Fibroblast of mammary gland (primary cell): ENCODE measurements at regions not wholly inside any gene's neighbourhood (a gene's known extent, or its start where the extent isn't known, plus 50 kb on each side); places are given as distances from the start of the nearest gene placed in this dataset.

Experiments
- DNase-seq: peaks from one replicate; pipeline ENCODE4 v3.0.0-alpha.2; 2010; ENCODE audit warnings: low read depth
- H3K4me3 ChIP-seq: 2 replicates; pipeline ENCODE4 v1.5.1; 2011; ENCODE audit warnings: low read depth, mild to moderate bottlenecking, low read length, moderate library complexity; ENCODE audit not compliant: control insufficient read depth
- TF ChIP-seq, protein P1 (sequence below): conservative IDR thresholded peaks from 2 replicates; pipeline ENCODE4 v1.5.1; 2011; ENCODE audit warnings: low read depth, low read length, inconsistent platforms; ENCODE audit not compliant: control insufficient read depth, insufficient read depth

DNA sequence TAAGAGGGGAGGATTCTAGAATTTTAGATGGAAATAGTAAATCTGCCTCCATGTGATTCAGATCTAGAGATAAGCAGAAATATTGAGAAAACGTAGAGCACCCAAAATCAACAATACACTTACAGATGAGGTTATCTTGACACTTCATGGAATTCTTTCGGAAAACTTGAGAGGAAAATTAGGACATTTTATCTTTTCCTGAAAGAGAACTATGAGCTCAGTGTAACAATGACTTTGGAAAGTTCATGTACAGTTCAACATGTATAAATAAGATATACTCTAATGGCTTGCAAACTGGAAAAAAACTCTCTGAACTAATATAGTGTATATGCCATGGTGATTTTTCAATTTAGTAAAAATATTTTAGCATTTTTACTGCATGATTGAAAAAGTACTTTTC lies 338.1 kb upstream of the NEGR1 start:
- no peak for DNase-seq
- TF ChIP-seq, protein P1, sequence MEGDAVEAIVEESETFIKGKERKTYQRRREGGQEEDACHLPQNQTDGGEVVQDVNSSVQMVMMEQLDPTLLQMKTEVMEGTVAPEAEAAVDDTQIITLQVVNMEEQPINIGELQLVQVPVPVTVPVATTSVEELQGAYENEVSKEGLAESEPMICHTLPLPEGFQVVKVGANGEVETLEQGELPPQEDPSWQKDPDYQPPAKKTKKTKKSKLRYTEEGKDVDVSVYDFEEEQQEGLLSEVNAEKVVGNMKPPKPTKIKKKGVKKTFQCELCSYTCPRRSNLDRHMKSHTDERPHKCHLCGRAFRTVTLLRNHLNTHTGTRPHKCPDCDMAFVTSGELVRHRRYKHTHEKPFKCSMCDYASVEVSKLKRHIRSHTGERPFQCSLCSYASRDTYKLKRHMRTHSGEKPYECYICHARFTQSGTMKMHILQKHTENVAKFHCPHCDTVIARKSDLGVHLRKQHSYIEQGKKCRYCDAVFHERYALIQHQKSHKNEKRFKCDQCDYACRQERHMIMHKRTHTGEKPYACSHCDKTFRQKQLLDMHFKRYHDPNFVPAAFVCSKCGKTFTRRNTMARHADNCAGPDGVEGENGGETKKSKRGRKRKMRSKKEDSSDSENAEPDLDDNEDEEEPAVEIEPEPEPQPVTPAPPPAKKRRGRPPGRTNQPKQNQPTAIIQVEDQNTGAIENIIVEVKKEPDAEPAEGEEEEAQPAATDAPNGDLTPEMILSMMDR = no peak

DNA sequence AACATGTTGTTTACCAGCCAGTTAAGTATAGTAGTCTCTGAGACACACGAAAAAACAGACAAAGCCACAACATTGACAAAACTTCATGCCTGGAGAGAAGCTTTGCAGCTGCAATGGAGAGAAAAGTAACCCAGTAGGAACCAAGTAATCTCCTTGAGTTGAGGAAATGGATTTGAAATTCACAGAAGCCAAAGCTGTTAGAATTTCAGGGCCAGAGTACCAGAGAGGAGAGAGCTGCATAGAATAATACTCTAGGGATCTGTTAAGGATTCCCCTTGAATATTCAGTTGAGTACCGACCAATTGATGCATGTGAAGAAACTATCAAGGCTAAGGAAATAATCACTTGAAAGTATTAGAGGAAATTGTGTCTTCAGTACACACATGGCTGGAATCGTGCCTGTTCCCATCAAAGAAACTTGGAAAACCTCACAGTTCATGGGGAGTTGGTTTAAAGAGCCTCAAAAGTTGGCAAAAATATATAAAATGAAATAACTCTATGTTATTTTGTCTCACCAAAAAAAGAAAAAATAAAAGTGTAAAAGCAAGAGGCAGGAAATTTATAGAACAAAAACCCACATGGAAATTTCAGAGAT lies 324.0 kb upstream of the NEGR1 start:
- H3K4me3 ChIP-seq = no peak overlapping the region
- TF ChIP-seq, protein P1 = no peak
- DNase-seq = no peak

More for the DNA sequence above, 338.1 kb upstream of the NEGR1 start:
- H3K4me3 ChIP-seq = no peak overlapping the region

DNA sequence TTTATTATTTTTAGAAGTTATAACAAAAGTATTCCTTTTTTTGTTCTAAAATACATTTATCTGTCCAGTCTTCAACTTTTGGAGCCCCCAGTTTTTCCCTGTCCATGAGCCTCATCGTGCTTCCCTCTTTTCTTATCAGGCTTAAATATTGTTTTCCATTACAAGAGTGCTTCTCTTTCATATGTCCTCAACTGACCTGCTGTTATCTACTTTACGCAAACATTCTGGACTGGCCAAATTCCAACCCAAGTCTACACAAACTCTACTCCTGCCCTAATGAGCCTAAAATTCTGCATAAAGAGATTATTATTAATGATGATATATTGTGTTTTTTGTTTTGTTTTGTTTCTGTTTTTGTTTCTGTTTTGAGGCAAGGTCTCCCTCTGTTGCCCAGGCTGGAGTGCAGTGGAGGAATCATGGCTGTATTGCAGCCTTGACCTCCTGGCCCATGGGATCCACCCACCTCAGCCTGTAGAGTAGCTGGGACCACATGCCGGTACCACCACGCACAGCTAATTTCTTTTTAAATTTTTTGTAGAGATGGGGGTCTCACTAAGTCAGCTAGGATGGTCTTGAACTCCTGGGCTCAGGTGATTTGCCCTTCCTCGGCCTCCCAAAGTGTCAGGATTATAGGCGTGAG lies 318.8 kb upstream of the NEGR1 start:
- DNase-seq = no peak
- H3K4me3 ChIP-seq = no peak overlapping the region
- TF ChIP-seq, protein P1 = no peak

DNA sequence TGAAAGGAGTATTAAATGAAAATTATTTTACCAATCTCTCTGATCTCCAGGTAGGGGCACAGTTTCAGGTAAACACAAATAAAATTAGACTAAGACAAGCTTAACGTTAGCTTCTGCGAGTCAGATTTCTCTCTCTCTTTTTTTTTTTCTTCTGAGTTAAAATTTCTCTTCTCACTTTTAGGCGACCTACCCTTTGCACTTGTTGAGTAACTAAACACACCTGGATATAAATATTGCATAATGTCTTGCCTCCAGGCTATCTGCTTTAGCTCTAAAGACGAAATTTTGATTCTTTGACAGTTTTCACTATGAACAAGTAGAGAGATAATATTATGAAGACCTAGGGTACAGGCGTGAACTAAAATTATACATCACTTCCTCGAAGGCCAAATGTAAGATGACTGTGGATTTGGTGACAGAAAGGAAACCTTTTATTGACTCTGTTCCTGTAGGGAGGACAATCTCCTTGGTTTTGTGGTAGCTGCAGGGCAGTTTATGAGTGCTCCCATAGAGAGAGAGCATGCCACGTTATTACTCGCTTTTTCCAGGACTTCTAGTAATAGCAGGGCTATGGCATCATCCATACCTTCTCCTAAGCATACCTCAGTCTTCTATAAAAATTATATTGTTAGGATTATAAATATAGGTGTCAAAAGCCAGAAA lies 303.8 kb upstream of the NEGR1 start:
- H3K4me3 ChIP-seq = no peak overlapping the region
- TF ChIP-seq, protein P1 = no peak
- no peak for DNase-seq

DNA sequence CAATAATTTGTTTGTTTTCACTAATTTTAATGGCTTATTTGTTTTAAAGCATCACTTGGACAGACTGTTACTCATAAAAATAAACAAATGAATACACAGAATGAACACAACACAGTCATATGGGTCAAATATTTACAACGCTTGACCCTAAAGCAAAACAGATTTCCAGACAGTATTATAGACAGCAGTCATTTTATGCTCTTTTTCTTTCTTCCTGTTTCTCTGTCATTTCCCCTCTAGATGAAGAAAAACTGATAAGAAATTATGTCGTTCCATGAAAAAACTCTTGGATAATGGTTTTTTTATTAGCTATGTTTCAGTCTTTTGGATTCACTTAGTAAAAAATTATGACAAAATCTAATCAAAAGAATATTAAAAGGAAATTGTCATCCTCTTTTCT lies 297.3 kb upstream of the NEGR1 start:
- DNase-seq = no peak
- no peak overlapping the region for H3K4me3 ChIP-seq
- TF ChIP-seq, protein P1 = no peak

DNA sequence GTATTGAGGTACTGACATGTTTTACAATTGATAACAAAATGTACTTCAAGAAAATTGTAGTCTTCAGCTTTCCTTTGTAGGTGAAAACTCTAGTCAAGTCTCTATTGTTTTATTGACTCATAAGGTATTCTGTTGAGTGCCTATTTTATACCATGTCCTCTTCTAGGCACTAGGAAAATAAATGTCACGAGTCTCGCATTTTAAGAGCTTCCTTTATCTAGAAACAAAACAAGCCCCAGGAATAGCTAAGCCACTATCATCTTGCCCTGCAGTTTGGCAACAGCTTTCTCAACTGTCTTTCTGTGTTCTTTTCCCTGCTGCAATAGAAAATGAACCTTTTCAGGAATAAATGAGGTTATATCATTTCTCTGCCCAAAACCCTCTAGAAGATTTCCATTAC lies 288.5 kb upstream of the NEGR1 start:
- H3K4me3 ChIP-seq = no peak overlapping the region
- TF ChIP-seq, protein P1 = no peak
- no peak for DNase-seq
